Erythroblast (primary cell): ENCODE measurements at regions not wholly inside any gene's neighbourhood (a gene's known extent, or its start where the extent isn't known, plus 50 kb on each side); places are given as distances from the start of the nearest gene placed in this dataset.

Experiments
- GATA1 ChIP-seq: IDR thresholded peaks from 2 replicates; pipeline ENCODE4 v1.6.1; 2011; ENCODE audit warnings: low read depth, mild to moderate bottlenecking, control low read depth, low read length, moderate library complexity
- POLR2A ChIP-seq: IDR thresholded peaks from 2 replicates; pipeline ENCODE4 v1.6.1; 2011; ENCODE audit warnings: mild to moderate bottlenecking, low read length

DNA sequence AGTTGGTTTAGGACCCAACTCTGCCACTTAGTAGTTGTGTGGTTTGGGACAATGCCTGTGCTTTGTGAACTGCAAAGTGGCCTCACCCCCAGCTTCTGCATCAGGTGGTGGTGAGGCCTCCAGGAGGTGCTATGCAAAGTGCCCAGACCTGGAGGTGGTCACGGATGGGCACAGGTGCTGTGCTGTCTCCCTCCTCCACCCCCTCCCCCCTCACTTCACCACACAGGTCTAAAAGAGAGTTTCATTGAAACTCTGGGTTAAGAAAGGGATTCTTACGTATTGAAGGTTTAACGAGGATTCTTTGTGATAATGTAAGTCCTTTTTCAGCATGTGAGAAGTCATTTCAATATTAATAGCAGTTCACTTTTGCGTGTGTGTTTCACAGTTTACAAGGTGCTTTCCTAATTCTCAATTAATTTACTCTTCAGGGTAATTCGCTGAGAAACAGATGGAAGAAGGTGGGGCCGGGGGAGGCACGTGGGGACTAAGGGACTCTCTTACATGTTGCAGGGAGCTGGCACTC, 369.9 kb downstream of the LPIN1 start:
- TF ChIP-seq POLR2A (no peak), GATA1 (no peak)
